Thyroid gland (tissue), 4 donors: ENCODE measurements at regions not wholly inside any gene's neighbourhood (a gene's known extent, or its start where the extent isn't known, plus 50 kb on each side); places are given as distances from the start of the nearest gene placed in this dataset.

ENCODE experiments used
- DNase-seq, 2 donors: peaks; one replicate each; pipeline ENCODE4 v3.0.0-alpha.2; 2019
- H3K27ac ChIP-seq, 3 donors: fragments of 200-600 bp; sonication (generic); 1 replicate in 2 of 3; 2 replicates in 1 of 3; pipeline ENCODE4 v1.5.1; 2016 to 2019; ENCODE audit warnings: mild to moderate bottlenecking in 1 of 3, moderate library complexity in 1 of 3
- H3K27me3 ChIP-seq: fragments of 200-600 bp; sonication (generic); one replicate; pipeline ENCODE4 v1.5.1; 2019
- H3K36me3 ChIP-seq, 2 donors: fragments of 200-600 bp; sonication (generic); one replicate each; pipeline ENCODE4 v1.5.1; 2016 to 2019
- H3K4me1 ChIP-seq, 2 donors: fragments of 200-600 bp; sonication (generic); one replicate each; pipeline ENCODE4 v1.5.1; 2017 to 2019
- H3K4me3 ChIP-seq, 3 donors: fragments of 200-600 bp; sonication (generic); replicated peaks in 1 of 3; 1 replicate in 2 of 3; 2 replicates in 1 of 3; pipeline ENCODE4 v1.5.1; 2016; ENCODE audit warnings: mild to moderate bottlenecking in 1 of 3
- H3K9me3 ChIP-seq: fragments of 200-600 bp; sonication (generic); one replicate; pipeline ENCODE4 v1.5.1; 2017
- CTCF ChIP-seq, 6 experiments: fragments of 200-600 bp in 3 of 6; fragments of 450-650 bp in 3 of 6; sonication (generic) in 3 of 6; IDR thresholded peaks; one replicate each; pipeline ENCODE4 v1.5.1; 2016 to 2019; ENCODE audit warnings: antibody characterized with exemption in 6 of 6, mild to moderate bottlenecking in 2 of 6, inconsistent platforms in 1 of 6, moderate library complexity in 1 of 6
- POLR2A ChIP-seq, 2 donors: fragments of 450-650 bp; IDR thresholded peaks; one replicate each; pipeline ENCODE4 v1.6.1; 2017; ENCODE audit warnings: antibody characterized with exemption in 2 of 2, mild to moderate bottlenecking in 2 of 2, moderate library complexity in 1 of 2
- WGBS, 2 donors: methylation state at CpG; one replicate each; pipeline ENCODE4 v1.1.5; 2017; 5-methylcytosine and 5-hydroxymethylcytosine counted together
- intact Hi-C: fragments of 100-400 bp; cut with DNase I; formaldehyde crosslinking; loops from one replicate; pipeline ENCODE4 v1.15.1; 2023

- intact Hi-C loops = no loop called here
- Histone ChIP-seq H3K9me3 (no peaks in the 10 kb centered on the region), H3K27ac (no peak overlapping the region), H3K36me3 (no peaks in the 10 kb centered on the region), H3K27me3 (no peaks in the 10 kb centered on the region), H3K4me3 (no peak overlapping the region), H3K4me1 (no peaks in the 10 kb centered on the region)
- 98% methylated on average over 3 of the region's 3 CpGs for WGBS, 2 donors
- DNase-seq = no peak
- TF ChIP-seq CTCF (IDR thresholded peaks at IDR 0.05) = no peak
- TF ChIP-seq POLR2A (IDR thresholded peaks at IDR 0.05) = no peak
These were observed 874.3 kb upstream of the ADAMTS5 start for GRCh38 chr21:27841084-27841672.

DNA sequence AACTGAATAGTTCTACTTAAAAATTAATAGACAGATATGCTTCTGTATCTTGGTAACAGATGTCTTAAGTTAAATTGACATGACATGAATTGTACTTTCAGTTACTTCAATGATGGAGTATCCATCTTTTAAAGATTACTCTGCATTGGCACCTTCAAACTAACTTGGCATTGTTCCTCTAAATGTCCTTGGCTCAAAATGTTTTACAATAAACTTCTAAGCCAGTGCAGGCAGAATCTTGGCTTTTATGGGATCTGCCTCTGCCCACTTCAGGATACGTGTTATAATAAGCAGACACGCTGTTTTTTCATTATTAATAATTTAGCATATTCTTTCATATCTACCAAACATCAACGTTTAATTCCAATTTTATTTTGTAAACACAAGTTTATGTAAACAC lies 873.4 kb upstream of the ADAMTS5 start:
- Histone ChIP-seq H3K27me3 (no peaks in the 10 kb centered on the region), H3K36me3 (no peaks in the 10 kb centered on the region), H3K4me3 (no peak overlapping the region), H3K27ac (no peak overlapping the region), H3K4me1 (no peaks in the 10 kb centered on the region), H3K9me3 (no peaks in the 10 kb centered on the region)
- intact Hi-C loops = no loop called here
- TF ChIP-seq POLR2A (IDR thresholded peaks at IDR 0.05) = no peak
- no peak for TF ChIP-seq CTCF (IDR thresholded peaks at IDR 0.05)
- WGBS, 2 donors = 61 to 74% methylated on average over 3 of the region's 3 CpGs
- no peak for DNase-seq

DNA sequence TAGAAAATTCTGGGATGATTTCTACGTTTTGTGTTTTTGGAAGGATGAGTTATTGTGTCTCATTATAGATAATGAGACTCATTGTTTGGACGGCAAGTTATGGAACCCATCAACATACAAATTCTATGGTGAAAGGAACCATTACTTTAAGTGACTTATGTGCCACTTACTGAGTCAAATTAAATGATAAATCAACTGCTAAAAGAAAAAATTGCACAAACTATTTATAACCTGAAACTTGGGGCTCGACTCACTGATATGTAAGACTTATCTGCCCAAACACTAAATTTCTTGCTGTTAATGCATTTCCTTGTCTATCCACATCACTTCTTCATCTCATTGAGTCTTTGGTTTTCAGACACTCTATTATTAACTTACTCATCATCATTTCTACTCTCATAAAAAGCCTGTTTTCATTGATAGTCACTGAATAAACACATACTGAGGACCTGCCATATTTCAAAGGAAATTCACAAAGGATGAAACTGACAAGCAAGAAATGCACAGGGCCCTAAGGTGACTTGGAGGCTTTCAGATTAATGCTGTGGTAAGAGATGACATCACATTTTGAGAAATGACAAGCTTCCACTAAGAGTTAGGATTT lies 872.7 kb upstream of the ADAMTS5 start:
- H3K36me3 ChIP-seq = no peaks in the 10 kb centered on the region
- intact Hi-C loops = no loop called here
- H3K27me3 ChIP-seq = no peaks in the 10 kb centered on the region
- no peak for DNase-seq
- H3K9me3 ChIP-seq = no peaks in the 10 kb centered on the region
- no peak overlapping the region for H3K4me3 ChIP-seq
- H3K4me1 ChIP-seq = no peaks in the 10 kb centered on the region
- TF ChIP-seq POLR2A (IDR thresholded peaks at IDR 0.05) (no peak), CTCF (IDR thresholded peaks at IDR 0.05) (no peak)
- 84 to 85% methylated on average over 3 of the region's 3 CpGs for WGBS, 2 donors
- no peak overlapping the region for H3K27ac ChIP-seq

- Histone ChIP-seq H3K9me3 (no peaks in the 10 kb centered on the region), H3K27me3 (no peaks in the 10 kb centered on the region), H3K4me1 (no peaks in the 10 kb centered on the region), H3K4me3 (no peak overlapping the region), H3K27ac (no peak overlapping the region), H3K36me3 (no peaks in the 10 kb centered on the region)
- intact Hi-C loops = no loop called here
- 75 to 90% methylated on average over 1 of the region's 1 CpG for WGBS, 2 donors
- TF ChIP-seq CTCF (IDR thresholded peaks at IDR 0.05) (no peak), POLR2A (IDR thresholded peaks at IDR 0.05) (no peak)
- no peak for DNase-seq
These were observed 871.7 kb upstream of the ADAMTS5 start for GRCh38 chr21:27838573-27838972.

DNA sequence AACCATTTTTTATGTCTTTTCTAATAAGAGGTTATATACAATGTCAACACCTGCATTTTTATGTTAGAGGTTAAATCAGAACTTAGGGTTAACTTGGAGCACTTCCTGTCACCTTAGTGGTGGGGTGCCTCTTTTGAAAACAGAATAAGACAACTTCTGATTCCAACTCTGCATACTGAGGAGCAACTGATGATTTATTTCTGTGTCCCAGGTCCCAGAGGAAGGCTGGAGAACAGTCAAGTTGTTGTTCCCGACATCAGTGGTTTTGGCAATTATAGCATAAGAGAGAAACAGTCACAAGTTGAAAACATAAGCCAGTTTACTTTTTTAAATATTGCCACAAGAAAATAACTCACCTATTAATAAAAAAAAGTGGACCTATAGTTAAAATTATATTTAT lies 871.0 kb upstream of the ADAMTS5 start:
- no peak overlapping the region for H3K4me3 ChIP-seq
- no peaks in the 10 kb centered on the region for H3K36me3 ChIP-seq
- 70 to 77% methylated on average over 1 of the region's 1 CpG for WGBS, 2 donors
- H3K27ac ChIP-seq = no peak overlapping the region
- intact Hi-C loops = no loop called here
- no peaks in the 10 kb centered on the region for H3K27me3 ChIP-seq
- DNase-seq = no peak
- TF ChIP-seq POLR2A (IDR thresholded peaks at IDR 0.05) = no peak
- no peak for TF ChIP-seq CTCF (IDR thresholded peaks at IDR 0.05)
- H3K9me3 ChIP-seq = no peaks in the 10 kb centered on the region
- no peaks in the 10 kb centered on the region for H3K4me1 ChIP-seq
